ENCODE measurements at regions not wholly inside any gene's neighbourhood (a gene's known extent, or its start where the extent isn't known, plus 50 kb on each side); places are given as distances from the start of the nearest gene placed in this dataset.
A peak's percentile ranks its signal among the peaks of the same experiment; 100 is the strongest.

- Histone ChIP-seq H3K4me3 (ENCODE audit: insufficient read depth, low read depth, low read length, poor library complexity, severe bottlenecking) (no peak overlapping the region), H3K27me3 (replicated peaks; ENCODE audit: control insufficient read depth, insufficient read depth, low read length, poor library complexity, severe bottlenecking) (no peaks in the 10 kb centered on the region), H3K27ac (ENCODE audit: insufficient read depth, low read length, poor library complexity, severe bottlenecking) (no peak overlapping the region), H3K9me3 (ENCODE audit: control insufficient read depth, low read length) (no peaks in the 10 kb centered on the region), H3K36me3 (ENCODE audit: control insufficient read depth, insufficient read depth, low read length) (no peaks in the 10 kb centered on the region), H3K4me1 (ENCODE audit: control insufficient read depth, insufficient read depth, low read length, poor library complexity, severe bottlenecking) (no peaks in the 10 kb centered on the region)
- DNase-seq: no peak
These were observed 58.3 kb downstream of the CXCL12 start for GRCh38 chr10:44326474-44327030.

- Histone ChIP-seq H3K36me3 (ENCODE audit: control insufficient read depth, insufficient read depth, low read length) (no peaks in the 10 kb centered on the region), H3K4me1 (ENCODE audit: control insufficient read depth, insufficient read depth, low read length, poor library complexity, severe bottlenecking) (no peaks in the 10 kb centered on the region), H3K27ac (ENCODE audit: insufficient read depth, low read length, poor library complexity, severe bottlenecking) (no peak overlapping the region), H3K9me3 (ENCODE audit: control insufficient read depth, low read length) (no peaks in the 10 kb centered on the region), H3K27me3 (replicated peaks; ENCODE audit: control insufficient read depth, insufficient read depth, low read length, poor library complexity, severe bottlenecking) (no peaks in the 10 kb centered on the region), H3K4me3 (ENCODE audit: insufficient read depth, low read depth, low read length, poor library complexity, severe bottlenecking) (no peak overlapping the region)
- DNase-seq: no peak
These were observed 59.1 kb downstream of the CXCL12 start for GRCh38 chr10:44325596-44326307.

GRCh38 chr10:44325157-44325556 lies 59.7 kb downstream of the CXCL12 start:
- H3K9me3 ChIP-seq (ENCODE audit: control insufficient read depth, low read length): no peaks in the 10 kb centered on the region

GRCh38 chr10:44323838-44324237 lies 61.1 kb downstream of the CXCL12 start:
- DNase-seq: no peak
- Histone ChIP-seq H3K4me1 (ENCODE audit: control insufficient read depth, insufficient read depth, low read length, poor library complexity, severe bottlenecking) (no peaks in the 10 kb centered on the region), H3K4me3 (ENCODE audit: insufficient read depth, low read depth, low read length, poor library complexity, severe bottlenecking) (no peak overlapping the region), H3K27ac (ENCODE audit: insufficient read depth, low read length, poor library complexity, severe bottlenecking) (no peak overlapping the region), H3K9me3 (ENCODE audit: control insufficient read depth, low read length) (no peaks in the 10 kb centered on the region), H3K36me3 (ENCODE audit: control insufficient read depth, insufficient read depth, low read length) (no peaks in the 10 kb centered on the region), H3K27me3 (replicated peaks; ENCODE audit: control insufficient read depth, insufficient read depth, low read length, poor library complexity, severe bottlenecking) (no peaks in the 10 kb centered on the region)

More at GRCh38 chr10:44325157-44325556, 59.7 kb downstream of the CXCL12 start:
- H3K4me1 ChIP-seq (ENCODE audit: control insufficient read depth, insufficient read depth, low read length, poor library complexity, severe bottlenecking): no peaks in the 10 kb centered on the region
- H3K27me3 ChIP-seq (replicated peaks; ENCODE audit: control insufficient read depth, insufficient read depth, low read length, poor library complexity, severe bottlenecking): no peaks in the 10 kb centered on the region
- H3K36me3 ChIP-seq (ENCODE audit: control insufficient read depth, insufficient read depth, low read length): no peaks in the 10 kb centered on the region
- no peak overlapping the region for H3K27ac ChIP-seq (ENCODE audit: insufficient read depth, low read length, poor library complexity, severe bottlenecking)
- DNase-seq: no peak
- H3K4me3 ChIP-seq (ENCODE audit: insufficient read depth, low read depth, low read length, poor library complexity, severe bottlenecking): no peak overlapping the region

GRCh38 chr10:44322137-44322536 lies 62.8 kb downstream of the CXCL12 start:
- no peak for DNase-seq
- Histone ChIP-seq H3K4me3 (ENCODE audit: insufficient read depth, low read depth, low read length, poor library complexity, severe bottlenecking) (no peak overlapping the region), H3K9me3 (ENCODE audit: control insufficient read depth, low read length) (no peaks in the 10 kb centered on the region), H3K27me3 (replicated peaks; ENCODE audit: control insufficient read depth, insufficient read depth, low read length, poor library complexity, severe bottlenecking) (no peaks in the 10 kb centered on the region), H3K36me3 (ENCODE audit: control insufficient read depth, insufficient read depth, low read length) (no peaks in the 10 kb centered on the region), H3K4me1 (ENCODE audit: control insufficient read depth, insufficient read depth, low read length, poor library complexity, severe bottlenecking) (no peaks in the 10 kb centered on the region), H3K27ac (ENCODE audit: insufficient read depth, low read length, poor library complexity, severe bottlenecking) (no peak overlapping the region)

- no peak overlapping the region for H3K27ac ChIP-seq (ENCODE audit: insufficient read depth, low read length, poor library complexity, severe bottlenecking)
- no peaks in the 10 kb centered on the region for H3K9me3 ChIP-seq (ENCODE audit: control insufficient read depth, low read length)
- H3K27me3 ChIP-seq (replicated peaks; ENCODE audit: control insufficient read depth, insufficient read depth, low read length, poor library complexity, severe bottlenecking): no peaks in the 10 kb centered on the region
- no peak overlapping the region for H3K4me3 ChIP-seq (ENCODE audit: insufficient read depth, low read depth, low read length, poor library complexity, severe bottlenecking)
- H3K4me1 ChIP-seq (ENCODE audit: control insufficient read depth, insufficient read depth, low read length, poor library complexity, severe bottlenecking): no peaks in the 10 kb centered on the region
- no peak for DNase-seq
- no peaks in the 10 kb centered on the region for H3K36me3 ChIP-seq (ENCODE audit: control insufficient read depth, insufficient read depth, low read length)
These were observed 64.1 kb downstream of the CXCL12 start for GRCh38 chr10:44320756-44321155.

- no peak for DNase-seq
- Histone ChIP-seq H3K27me3 (replicated peaks; ENCODE audit: control insufficient read depth, insufficient read depth, low read length, poor library complexity, severe bottlenecking) (no peaks in the 10 kb centered on the region), H3K36me3 (ENCODE audit: control insufficient read depth, insufficient read depth, low read length) (no peaks in the 10 kb centered on the region), H3K4me3 (ENCODE audit: insufficient read depth, low read depth, low read length, poor library complexity, severe bottlenecking) (no peak overlapping the region), H3K27ac (ENCODE audit: insufficient read depth, low read length, poor library complexity, severe bottlenecking) (no peak overlapping the region), H3K9me3 (ENCODE audit: control insufficient read depth, low read length) (no peaks in the 10 kb centered on the region), H3K4me1 (ENCODE audit: control insufficient read depth, insufficient read depth, low read length, poor library complexity, severe bottlenecking) (no peaks in the 10 kb centered on the region)
These were observed 67.0 kb downstream of the CXCL12 start for GRCh38 chr10:44317856-44318255.

GRCh38 chr10:44316922-44317215 lies 68.0 kb downstream of the CXCL12 start:
- Histone ChIP-seq H3K27me3 (replicated peaks; ENCODE audit: control insufficient read depth, insufficient read depth, low read length, poor library complexity, severe bottlenecking) (no peaks in the 10 kb centered on the region), H3K4me3 (ENCODE audit: insufficient read depth, low read depth, low read length, poor library complexity, severe bottlenecking) (no peak overlapping the region), H3K36me3 (ENCODE audit: control insufficient read depth, insufficient read depth, low read length) (no peaks in the 10 kb centered on the region), H3K9me3 (ENCODE audit: control insufficient read depth, low read length) (no peaks in the 10 kb centered on the region), H3K27ac (ENCODE audit: insufficient read depth, low read length, poor library complexity, severe bottlenecking) (no peak overlapping the region), H3K4me1 (ENCODE audit: control insufficient read depth, insufficient read depth, low read length, poor library complexity, severe bottlenecking) (no peaks in the 10 kb centered on the region)
- no peak for DNase-seq

GRCh38 chr10:44316187-44316921 lies 68.5 kb downstream of the CXCL12 start:
- H3K27me3 ChIP-seq (replicated peaks; ENCODE audit: control insufficient read depth, insufficient read depth, low read length, poor library complexity, severe bottlenecking): no peaks in the 10 kb centered on the region
- peak in 1 of 3 donors; percentile 10 for DNase-seq
- H3K4me1 ChIP-seq (ENCODE audit: control insufficient read depth, insufficient read depth, low read length, poor library complexity, severe bottlenecking): no peaks in the 10 kb centered on the region
- H3K4me3 ChIP-seq (ENCODE audit: insufficient read depth, low read depth, low read length, poor library complexity, severe bottlenecking): no peak overlapping the region
- no peaks in the 10 kb centered on the region for H3K36me3 ChIP-seq (ENCODE audit: control insufficient read depth, insufficient read depth, low read length)
- H3K9me3 ChIP-seq (ENCODE audit: control insufficient read depth, low read length): no peaks in the 10 kb centered on the region
- H3K27ac ChIP-seq (ENCODE audit: insufficient read depth, low read length, poor library complexity, severe bottlenecking): no peak overlapping the region

GRCh38 chr10:44314802-44315460 lies 70.0 kb downstream of the CXCL12 start:
- Histone ChIP-seq H3K36me3 (ENCODE audit: control insufficient read depth, insufficient read depth, low read length) (no peaks in the 10 kb centered on the region), H3K4me3 (ENCODE audit: insufficient read depth, low read depth, low read length, poor library complexity, severe bottlenecking) (no peak overlapping the region), H3K4me1 (ENCODE audit: control insufficient read depth, insufficient read depth, low read length, poor library complexity, severe bottlenecking) (peaks cover 3% of the 10 kb centered on the region), H3K27ac (ENCODE audit: insufficient read depth, low read length, poor library complexity, severe bottlenecking) (no peak overlapping the region), H3K9me3 (ENCODE audit: control insufficient read depth, low read length) (no peaks in the 10 kb centered on the region), H3K27me3 (replicated peaks; ENCODE audit: control insufficient read depth, insufficient read depth, low read length, poor library complexity, severe bottlenecking) (no peaks in the 10 kb centered on the region)
- DNase-seq: no peak
